HL-60 (cell line): ENCODE measurements at regions not wholly inside any gene's neighbourhood (a gene's known extent, or its start where the extent isn't known, plus 50 kb on each side); places are given as distances from the start of the nearest gene placed in this dataset.

Source experiments
- GABPA ChIP-seq: IDR thresholded peaks from 2 replicates; pipeline ENCODE4 v1.6.1; 2012; ENCODE audit warnings: low read depth
- POLR2AphosphoS5 ChIP-seq: IDR thresholded peaks from 2 replicates; pipeline ENCODE4 v1.6.1; 2012; ENCODE audit warnings: low read depth
- TF ChIP-seq, protein P1 (sequence below): IDR thresholded peaks from one replicate; pipeline ENCODE4 v1.5.1; 2011; ENCODE audit warnings: low read length, control low read depth, inconsistent platforms; ENCODE audit not compliant: insufficient read depth
- TF ChIP-seq, protein P2 (sequence below): IDR thresholded peaks from 2 replicates; pipeline ENCODE4 v1.6.1; 2012; ENCODE audit warnings: low read depth; ENCODE audit not compliant: insufficient replicate concordance

GRCh38 chr4:23237771-23238170 lies 545.0 kb downstream of the GBA3 start:
- TF ChIP-seq, protein P1, sequence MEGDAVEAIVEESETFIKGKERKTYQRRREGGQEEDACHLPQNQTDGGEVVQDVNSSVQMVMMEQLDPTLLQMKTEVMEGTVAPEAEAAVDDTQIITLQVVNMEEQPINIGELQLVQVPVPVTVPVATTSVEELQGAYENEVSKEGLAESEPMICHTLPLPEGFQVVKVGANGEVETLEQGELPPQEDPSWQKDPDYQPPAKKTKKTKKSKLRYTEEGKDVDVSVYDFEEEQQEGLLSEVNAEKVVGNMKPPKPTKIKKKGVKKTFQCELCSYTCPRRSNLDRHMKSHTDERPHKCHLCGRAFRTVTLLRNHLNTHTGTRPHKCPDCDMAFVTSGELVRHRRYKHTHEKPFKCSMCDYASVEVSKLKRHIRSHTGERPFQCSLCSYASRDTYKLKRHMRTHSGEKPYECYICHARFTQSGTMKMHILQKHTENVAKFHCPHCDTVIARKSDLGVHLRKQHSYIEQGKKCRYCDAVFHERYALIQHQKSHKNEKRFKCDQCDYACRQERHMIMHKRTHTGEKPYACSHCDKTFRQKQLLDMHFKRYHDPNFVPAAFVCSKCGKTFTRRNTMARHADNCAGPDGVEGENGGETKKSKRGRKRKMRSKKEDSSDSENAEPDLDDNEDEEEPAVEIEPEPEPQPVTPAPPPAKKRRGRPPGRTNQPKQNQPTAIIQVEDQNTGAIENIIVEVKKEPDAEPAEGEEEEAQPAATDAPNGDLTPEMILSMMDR = no peak
- no peak for TF ChIP-seq POLR2AphosphoS5
- no peak for TF ChIP-seq GABPA
- TF ChIP-seq, protein P2, sequence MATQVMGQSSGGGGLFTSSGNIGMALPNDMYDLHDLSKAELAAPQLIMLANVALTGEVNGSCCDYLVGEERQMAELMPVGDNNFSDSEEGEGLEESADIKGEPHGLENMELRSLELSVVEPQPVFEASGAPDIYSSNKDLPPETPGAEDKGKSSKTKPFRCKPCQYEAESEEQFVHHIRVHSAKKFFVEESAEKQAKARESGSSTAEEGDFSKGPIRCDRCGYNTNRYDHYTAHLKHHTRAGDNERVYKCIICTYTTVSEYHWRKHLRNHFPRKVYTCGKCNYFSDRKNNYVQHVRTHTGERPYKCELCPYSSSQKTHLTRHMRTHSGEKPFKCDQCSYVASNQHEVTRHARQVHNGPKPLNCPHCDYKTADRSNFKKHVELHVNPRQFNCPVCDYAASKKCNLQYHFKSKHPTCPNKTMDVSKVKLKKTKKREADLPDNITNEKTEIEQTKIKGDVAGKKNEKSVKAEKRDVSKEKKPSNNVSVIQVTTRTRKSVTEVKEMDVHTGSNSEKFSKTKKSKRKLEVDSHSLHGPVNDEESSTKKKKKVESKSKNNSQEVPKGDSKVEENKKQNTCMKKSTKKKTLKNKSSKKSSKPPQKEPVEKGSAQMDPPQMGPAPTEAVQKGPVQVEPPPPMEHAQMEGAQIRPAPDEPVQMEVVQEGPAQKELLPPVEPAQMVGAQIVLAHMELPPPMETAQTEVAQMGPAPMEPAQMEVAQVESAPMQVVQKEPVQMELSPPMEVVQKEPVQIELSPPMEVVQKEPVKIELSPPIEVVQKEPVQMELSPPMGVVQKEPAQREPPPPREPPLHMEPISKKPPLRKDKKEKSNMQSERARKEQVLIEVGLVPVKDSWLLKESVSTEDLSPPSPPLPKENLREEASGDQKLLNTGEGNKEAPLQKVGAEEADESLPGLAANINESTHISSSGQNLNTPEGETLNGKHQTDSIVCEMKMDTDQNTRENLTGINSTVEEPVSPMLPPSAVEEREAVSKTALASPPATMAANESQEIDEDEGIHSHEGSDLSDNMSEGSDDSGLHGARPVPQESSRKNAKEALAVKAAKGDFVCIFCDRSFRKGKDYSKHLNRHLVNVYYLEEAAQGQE = no peak
